ENCODE measurements at regions not wholly inside any gene's neighbourhood (a gene's known extent, or its start where the extent isn't known, plus 50 kb on each side); places are given as distances from the start of the nearest gene placed in this dataset.

DNA sequence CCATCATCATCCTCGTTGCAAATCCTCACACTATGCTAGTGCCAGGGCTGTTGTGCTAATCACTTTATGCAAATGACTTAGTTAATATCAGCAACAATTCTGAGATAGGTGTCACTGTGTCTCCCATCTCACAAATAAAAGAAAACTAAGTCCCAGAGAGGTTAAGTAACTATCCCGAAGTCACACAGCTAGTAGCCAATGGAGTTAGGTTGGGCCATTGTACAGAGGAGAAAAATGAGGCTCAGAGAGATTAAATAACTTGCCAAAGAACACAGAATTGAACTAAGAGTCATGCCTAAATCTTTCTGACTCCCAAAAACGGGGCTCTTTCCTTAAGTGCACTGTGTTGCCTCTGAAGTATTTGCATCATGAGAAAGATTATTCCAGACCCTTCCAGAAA, 146.4 kb downstream of the MIS18A start:
- TF ChIP-seq ZNF571 (tag by site-specific recombination; IDR thresholded peaks at IDR 0.05) (no peak), ZNF274 (IDR thresholded peaks at IDR 0.05; ENCODE audit: low read length) (no peak), ZNF274 (tag by site-specific recombination; IDR thresholded peaks at IDR 0.05; ENCODE audit: borderline replicate concordance) (no peak), YY2 (tag by site-specific recombination; IDR thresholded peaks at IDR 0.05) (no peak), ZBTB7A (tag by site-specific recombination; IDR thresholded peaks at IDR 0.05; ENCODE audit: low read depth) (no peak), ZSCAN30 (tag by site-specific recombination; IDR thresholded peaks at IDR 0.05) (no peak), ZNF112 (tag by site-specific recombination; IDR thresholded peaks at IDR 0.05) (no peak), YY1 (tag by site-specific recombination; IDR thresholded peaks at IDR 0.05) (no peak), ZNF133 (tag by site-specific recombination; IDR thresholded peaks at IDR 0.05) (no peak)
- TF ChIP-seq, protein P1, sequence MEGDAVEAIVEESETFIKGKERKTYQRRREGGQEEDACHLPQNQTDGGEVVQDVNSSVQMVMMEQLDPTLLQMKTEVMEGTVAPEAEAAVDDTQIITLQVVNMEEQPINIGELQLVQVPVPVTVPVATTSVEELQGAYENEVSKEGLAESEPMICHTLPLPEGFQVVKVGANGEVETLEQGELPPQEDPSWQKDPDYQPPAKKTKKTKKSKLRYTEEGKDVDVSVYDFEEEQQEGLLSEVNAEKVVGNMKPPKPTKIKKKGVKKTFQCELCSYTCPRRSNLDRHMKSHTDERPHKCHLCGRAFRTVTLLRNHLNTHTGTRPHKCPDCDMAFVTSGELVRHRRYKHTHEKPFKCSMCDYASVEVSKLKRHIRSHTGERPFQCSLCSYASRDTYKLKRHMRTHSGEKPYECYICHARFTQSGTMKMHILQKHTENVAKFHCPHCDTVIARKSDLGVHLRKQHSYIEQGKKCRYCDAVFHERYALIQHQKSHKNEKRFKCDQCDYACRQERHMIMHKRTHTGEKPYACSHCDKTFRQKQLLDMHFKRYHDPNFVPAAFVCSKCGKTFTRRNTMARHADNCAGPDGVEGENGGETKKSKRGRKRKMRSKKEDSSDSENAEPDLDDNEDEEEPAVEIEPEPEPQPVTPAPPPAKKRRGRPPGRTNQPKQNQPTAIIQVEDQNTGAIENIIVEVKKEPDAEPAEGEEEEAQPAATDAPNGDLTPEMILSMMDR (tag by site-specific recombination; IDR thresholded peaks at IDR 0.05) = no peak
- TF ChIP-seq, protein P2, sequence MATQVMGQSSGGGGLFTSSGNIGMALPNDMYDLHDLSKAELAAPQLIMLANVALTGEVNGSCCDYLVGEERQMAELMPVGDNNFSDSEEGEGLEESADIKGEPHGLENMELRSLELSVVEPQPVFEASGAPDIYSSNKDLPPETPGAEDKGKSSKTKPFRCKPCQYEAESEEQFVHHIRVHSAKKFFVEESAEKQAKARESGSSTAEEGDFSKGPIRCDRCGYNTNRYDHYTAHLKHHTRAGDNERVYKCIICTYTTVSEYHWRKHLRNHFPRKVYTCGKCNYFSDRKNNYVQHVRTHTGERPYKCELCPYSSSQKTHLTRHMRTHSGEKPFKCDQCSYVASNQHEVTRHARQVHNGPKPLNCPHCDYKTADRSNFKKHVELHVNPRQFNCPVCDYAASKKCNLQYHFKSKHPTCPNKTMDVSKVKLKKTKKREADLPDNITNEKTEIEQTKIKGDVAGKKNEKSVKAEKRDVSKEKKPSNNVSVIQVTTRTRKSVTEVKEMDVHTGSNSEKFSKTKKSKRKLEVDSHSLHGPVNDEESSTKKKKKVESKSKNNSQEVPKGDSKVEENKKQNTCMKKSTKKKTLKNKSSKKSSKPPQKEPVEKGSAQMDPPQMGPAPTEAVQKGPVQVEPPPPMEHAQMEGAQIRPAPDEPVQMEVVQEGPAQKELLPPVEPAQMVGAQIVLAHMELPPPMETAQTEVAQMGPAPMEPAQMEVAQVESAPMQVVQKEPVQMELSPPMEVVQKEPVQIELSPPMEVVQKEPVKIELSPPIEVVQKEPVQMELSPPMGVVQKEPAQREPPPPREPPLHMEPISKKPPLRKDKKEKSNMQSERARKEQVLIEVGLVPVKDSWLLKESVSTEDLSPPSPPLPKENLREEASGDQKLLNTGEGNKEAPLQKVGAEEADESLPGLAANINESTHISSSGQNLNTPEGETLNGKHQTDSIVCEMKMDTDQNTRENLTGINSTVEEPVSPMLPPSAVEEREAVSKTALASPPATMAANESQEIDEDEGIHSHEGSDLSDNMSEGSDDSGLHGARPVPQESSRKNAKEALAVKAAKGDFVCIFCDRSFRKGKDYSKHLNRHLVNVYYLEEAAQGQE (tag by site-specific recombination; IDR thresholded peaks at IDR 0.05) = no peak
